ENCODE measurements at regions not wholly inside any gene's neighbourhood (a gene's known extent, or its start where the extent isn't known, plus 50 kb on each side); places are given as distances from the start of the nearest gene placed in this dataset.
A peak's percentile ranks its signal among the peaks of the same experiment; 100 is the strongest.

- H3K27ac ChIP-seq (ENCODE audit: low read length) = no peak overlapping the region
- H3K4me3 Mint-ChIP-seq = no peak overlapping the region
- ChIA-PET POLR2A (no interaction called here), CTCF (no interaction called here)
- H3K27me3 ChIP-seq (replicated peaks in 1 of 2; ENCODE audit: control insufficient read depth in 2 of 2, extremely low read depth in 1 of 2, insufficient read depth in 2 of 2, low read length in 1 of 2) = peaks cover 0 to 12% of the 10 kb centered on the region in 2 experiments
- no peaks in the 10 kb centered on the region for H3K36me3 ChIP-seq (ENCODE audit: control insufficient read depth in 2 of 2, extremely low read depth in 1 of 2, insufficient read depth in 1 of 2, low read length in 1 of 2)
- WGBS (ENCODE audit: insufficient coverage) = 86% methylated on average over 7 of the region's 10 CpGs
- no peaks in the 10 kb centered on the region for H3K36me3 Mint-ChIP-seq
- ATAC-seq (replicated peaks in 1 of 4) (no peak), DNase-seq (no peak)
- no peaks in the 10 kb centered on the region for H3K9me3 Mint-ChIP-seq
- no peaks in the 10 kb centered on the region for H3K4me1 ChIP-seq (ENCODE audit: control insufficient read depth in 1 of 2, extremely low read depth in 1 of 2, insufficient read depth in 2 of 2, low read length in 2 of 2)
- no peaks in the 10 kb centered on the region for H3K9me3 ChIP-seq
- H3K4me3 ChIP-seq (ENCODE audit: control insufficient read depth in 1 of 2, extremely low read depth in 1 of 2, low read length in 1 of 2) = no peak overlapping the region
- H3K27ac Mint-ChIP-seq = no peak overlapping the region
- H3K27me3 Mint-ChIP-seq = peaks cover 0 to 6% of the 10 kb centered on the region in 2 donors
- H3K4me1 Mint-ChIP-seq = no peaks in the 10 kb centered on the region
Measured at GRCh38 chr2:120509991-120510735, 164.2 kb downstream of the INHBB start.

GRCh38 chr2:120510751-120511395 lies 164.9 kb downstream of the INHBB start:
- Histone ChIP-seq H3K4me3 (ENCODE audit: control insufficient read depth in 1 of 2, extremely low read depth in 1 of 2, low read length in 1 of 2) (no peak overlapping the region), H3K27me3 (replicated peaks in 1 of 2; ENCODE audit: control insufficient read depth in 2 of 2, extremely low read depth in 1 of 2, insufficient read depth in 2 of 2, low read length in 1 of 2) (peaks cover 0 to 12% of the 10 kb centered on the region in 2 experiments), H3K9me3 (no peaks in the 10 kb centered on the region), H3K36me3 (ENCODE audit: control insufficient read depth in 2 of 2, extremely low read depth in 1 of 2, insufficient read depth in 1 of 2, low read length in 1 of 2) (no peaks in the 10 kb centered on the region), H3K27ac (ENCODE audit: low read length) (no peak overlapping the region), H3K4me1 (ENCODE audit: control insufficient read depth in 1 of 2, extremely low read depth in 1 of 2, insufficient read depth in 2 of 2, low read length in 2 of 2) (no peaks in the 10 kb centered on the region)
- no peaks in the 10 kb centered on the region for H3K36me3 Mint-ChIP-seq
- H3K4me1 Mint-ChIP-seq = no peaks in the 10 kb centered on the region
- 80% methylated on average over 8 of the region's 11 CpGs for WGBS (ENCODE audit: insufficient coverage)
- no peak overlapping the region for H3K4me3 Mint-ChIP-seq
- DNase-seq (no peak), ATAC-seq (replicated peaks in 1 of 4) (no peak)
- no peak overlapping the region for H3K27ac Mint-ChIP-seq
- ChIA-PET POLR2A (no interaction called here), CTCF (no interaction called here)
- no peaks in the 10 kb centered on the region for H3K9me3 Mint-ChIP-seq
- H3K27me3 Mint-ChIP-seq = peaks cover 0 to 13% of the 10 kb centered on the region in 2 donors

- no peak for DNase-seq
- Mint-ChIP-seq H3K27me3 (peaks cover 0 to 15% of the 10 kb centered on the region in 2 donors), H3K36me3 (no peaks in the 10 kb centered on the region), H3K4me1 (no peaks in the 10 kb centered on the region), H3K9me3 (no peaks in the 10 kb centered on the region), H3K27ac (no peak overlapping the region), H3K4me3 (no peak overlapping the region)
- 80% methylated on average over 15 of the region's 18 CpGs for WGBS (ENCODE audit: insufficient coverage)
- Histone ChIP-seq H3K4me1 (ENCODE audit: control insufficient read depth in 1 of 2, extremely low read depth in 1 of 2, insufficient read depth in 2 of 2, low read length in 2 of 2) (no peaks in the 10 kb centered on the region), H3K27me3 (replicated peaks in 1 of 2; ENCODE audit: control insufficient read depth in 2 of 2, extremely low read depth in 1 of 2, insufficient read depth in 2 of 2, low read length in 1 of 2) (peaks cover 0 to 12% of the 10 kb centered on the region in 2 experiments), H3K4me3 (ENCODE audit: control insufficient read depth in 1 of 2, extremely low read depth in 1 of 2, low read length in 1 of 2) (no peak overlapping the region), H3K36me3 (ENCODE audit: control insufficient read depth in 2 of 2, extremely low read depth in 1 of 2, insufficient read depth in 1 of 2, low read length in 1 of 2) (no peaks in the 10 kb centered on the region), H3K9me3 (no peaks in the 10 kb centered on the region), H3K27ac (ENCODE audit: low read length) (no peak overlapping the region)
- CTCF ChIA-PET = no interaction called here
- no peak for ATAC-seq (replicated peaks in 1 of 4)
- POLR2A ChIA-PET = no interaction called here
Measured at GRCh38 chr2:120511536-120511935, 165.6 kb downstream of the INHBB start.

- no peaks in the 10 kb centered on the region for H3K9me3 ChIP-seq
- POLR2A ChIA-PET = no interaction called here
- H3K4me3 Mint-ChIP-seq = no peak overlapping the region
- WGBS (ENCODE audit: insufficient coverage) = 85% methylated on average over 8 of the region's 19 CpGs
- ATAC-seq (replicated peaks in 1 of 4) (peak in 1 of 4 experiments; percentile 5), DNase-seq (no peak)
- no peaks in the 10 kb centered on the region for H3K9me3 Mint-ChIP-seq
- no peaks in the 10 kb centered on the region for H3K4me1 ChIP-seq (ENCODE audit: control insufficient read depth in 1 of 2, extremely low read depth in 1 of 2, insufficient read depth in 2 of 2, low read length in 2 of 2)
- H3K4me3 ChIP-seq (ENCODE audit: control insufficient read depth in 1 of 2, extremely low read depth in 1 of 2, low read length in 1 of 2) = no peak overlapping the region
- H3K27me3 Mint-ChIP-seq = peaks cover 3 to 14% of the 10 kb centered on the region in 2 donors
- CTCF ChIA-PET = interaction anchor here (0.5 to 0.7 kb wide), 2 partner anchors 867 to 1244 kb away, joined by 3 to 5 read pairs; no protein-coding TSS in a partner anchor
- H3K27ac ChIP-seq (ENCODE audit: low read length) = no peak overlapping the region
- H3K36me3 Mint-ChIP-seq = no peaks in the 10 kb centered on the region
- H3K27ac Mint-ChIP-seq = no peak overlapping the region
- H3K36me3 ChIP-seq (ENCODE audit: control insufficient read depth in 2 of 2, extremely low read depth in 1 of 2, insufficient read depth in 1 of 2, low read length in 1 of 2) = no peaks in the 10 kb centered on the region
- H3K27me3 ChIP-seq (replicated peaks in 1 of 2; ENCODE audit: control insufficient read depth in 2 of 2, extremely low read depth in 1 of 2, insufficient read depth in 2 of 2, low read length in 1 of 2) = peaks cover 0 to 12% of the 10 kb centered on the region in 2 experiments
- H3K4me1 Mint-ChIP-seq = no peaks in the 10 kb centered on the region
Measured at GRCh38 chr2:120511947-120512710, 166.2 kb downstream of the INHBB start.

GRCh38 chr2:120513776-120514357 lies 167.9 kb downstream of the INHBB start:
- WGBS (ENCODE audit: insufficient coverage) = 81% methylated on average over 8 of the region's 10 CpGs
- H3K4me1 Mint-ChIP-seq = no peaks in the 10 kb centered on the region
- Histone ChIP-seq H3K27me3 (replicated peaks in 1 of 2; ENCODE audit: control insufficient read depth in 2 of 2, extremely low read depth in 1 of 2, insufficient read depth in 2 of 2, low read length in 1 of 2) (peaks cover 0 to 16% of the 10 kb centered on the region in 2 experiments), H3K27ac (ENCODE audit: low read length) (no peak overlapping the region), H3K9me3 (no peaks in the 10 kb centered on the region), H3K36me3 (ENCODE audit: control insufficient read depth in 2 of 2, extremely low read depth in 1 of 2, insufficient read depth in 1 of 2, low read length in 1 of 2) (no peaks in the 10 kb centered on the region), H3K4me1 (ENCODE audit: control insufficient read depth in 1 of 2, extremely low read depth in 1 of 2, insufficient read depth in 2 of 2, low read length in 2 of 2) (no peaks in the 10 kb centered on the region), H3K4me3 (ENCODE audit: control insufficient read depth in 1 of 2, extremely low read depth in 1 of 2, low read length in 1 of 2) (no peak overlapping the region)
- ATAC-seq (replicated peaks in 1 of 4) = no peak
- ChIA-PET POLR2A (no interaction called here), CTCF (interaction anchor here in 1 of 2 donors (0.6 kb wide), 1 partner anchor 1324 kb away, joined by 6 read pairs; no protein-coding TSS in a partner anchor)
- H3K36me3 Mint-ChIP-seq = no peaks in the 10 kb centered on the region
- no peak overlapping the region for H3K4me3 Mint-ChIP-seq
- peaks cover 7 to 17% of the 10 kb centered on the region in 2 donors for H3K27me3 Mint-ChIP-seq
- no peak for DNase-seq
- H3K9me3 Mint-ChIP-seq = no peaks in the 10 kb centered on the region
- no peak overlapping the region for H3K27ac Mint-ChIP-seq

GRCh38 chr2:120514521-120514920 lies 168.6 kb downstream of the INHBB start:
- WGBS (ENCODE audit: insufficient coverage) = 89% methylated on average over 8 of the region's 8 CpGs
- no peak for DNase-seq
- H3K27ac ChIP-seq (ENCODE audit: low read length) = no peak overlapping the region
- peaks cover 0 to 19% of the 10 kb centered on the region in 2 experiments for H3K27me3 ChIP-seq (replicated peaks in 1 of 2; ENCODE audit: control insufficient read depth in 2 of 2, extremely low read depth in 1 of 2, insufficient read depth in 2 of 2, low read length in 1 of 2)
- no peaks in the 10 kb centered on the region for H3K36me3 ChIP-seq (ENCODE audit: control insufficient read depth in 2 of 2, extremely low read depth in 1 of 2, insufficient read depth in 1 of 2, low read length in 1 of 2)
- no peaks in the 10 kb centered on the region for H3K4me1 Mint-ChIP-seq
- ATAC-seq (replicated peaks in 1 of 4) = no peak
- H3K4me1 ChIP-seq (ENCODE audit: control insufficient read depth in 1 of 2, extremely low read depth in 1 of 2, insufficient read depth in 2 of 2, low read length in 2 of 2) = no peaks in the 10 kb centered on the region
- no peaks in the 10 kb centered on the region for H3K9me3 Mint-ChIP-seq
- no peaks in the 10 kb centered on the region for H3K9me3 ChIP-seq
- H3K4me3 ChIP-seq (ENCODE audit: control insufficient read depth in 1 of 2, extremely low read depth in 1 of 2, low read length in 1 of 2) = no peak overlapping the region
- no peaks in the 10 kb centered on the region for H3K36me3 Mint-ChIP-seq
- H3K27ac Mint-ChIP-seq = no peak overlapping the region
- H3K4me3 Mint-ChIP-seq = no peak overlapping the region
- ChIA-PET CTCF (no interaction called here), POLR2A (no interaction called here)
- peaks cover 7 to 17% of the 10 kb centered on the region in 2 donors for H3K27me3 Mint-ChIP-seq

All from T-cell (primary cell).